GM18868 (cell line): ENCODE measurements at regions not wholly inside any gene's neighbourhood (a gene's known extent, or its start where the extent isn't known, plus 50 kb on each side); places are given as distances from the start of the nearest gene placed in this dataset.

Experiments
- ATAC-seq: cut with Tn5 transposase; IDR thresholded peaks from one replicate; pipeline ENCODE4 v1.9.1; 2021; ENCODE audit warnings: mild to moderate bottlenecking, moderate library complexity; ENCODE audit not compliant: unreplicated experiment

DNA sequence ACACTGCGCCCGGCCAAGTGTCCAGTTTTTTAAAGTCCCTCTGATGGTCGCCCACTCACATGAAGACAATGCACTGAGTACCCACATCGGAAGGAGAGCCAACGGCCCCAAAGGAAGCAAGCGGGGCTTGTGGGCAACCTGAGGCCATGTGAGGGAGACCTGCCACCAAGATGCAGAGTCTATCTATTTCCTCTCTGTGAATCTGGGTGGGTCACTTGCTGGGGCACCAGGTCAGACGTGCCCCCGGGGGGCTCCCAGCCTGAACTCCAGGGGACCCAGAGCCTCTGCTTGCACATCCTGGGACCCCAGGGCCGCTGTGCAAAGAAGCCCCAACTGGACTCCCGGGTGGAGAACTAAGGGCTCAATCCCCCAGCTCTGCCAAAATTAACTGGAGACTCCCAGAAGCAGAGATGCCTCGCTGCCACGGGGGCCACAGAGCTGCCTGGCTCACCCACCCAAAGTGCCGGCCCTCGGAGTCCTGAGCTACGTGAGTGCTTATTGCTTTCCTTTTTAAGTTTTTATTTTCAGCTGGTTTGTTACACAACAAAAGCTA lies 106.4 kb downstream of the BRD1 start:
- ATAC-seq = no peak

DNA sequence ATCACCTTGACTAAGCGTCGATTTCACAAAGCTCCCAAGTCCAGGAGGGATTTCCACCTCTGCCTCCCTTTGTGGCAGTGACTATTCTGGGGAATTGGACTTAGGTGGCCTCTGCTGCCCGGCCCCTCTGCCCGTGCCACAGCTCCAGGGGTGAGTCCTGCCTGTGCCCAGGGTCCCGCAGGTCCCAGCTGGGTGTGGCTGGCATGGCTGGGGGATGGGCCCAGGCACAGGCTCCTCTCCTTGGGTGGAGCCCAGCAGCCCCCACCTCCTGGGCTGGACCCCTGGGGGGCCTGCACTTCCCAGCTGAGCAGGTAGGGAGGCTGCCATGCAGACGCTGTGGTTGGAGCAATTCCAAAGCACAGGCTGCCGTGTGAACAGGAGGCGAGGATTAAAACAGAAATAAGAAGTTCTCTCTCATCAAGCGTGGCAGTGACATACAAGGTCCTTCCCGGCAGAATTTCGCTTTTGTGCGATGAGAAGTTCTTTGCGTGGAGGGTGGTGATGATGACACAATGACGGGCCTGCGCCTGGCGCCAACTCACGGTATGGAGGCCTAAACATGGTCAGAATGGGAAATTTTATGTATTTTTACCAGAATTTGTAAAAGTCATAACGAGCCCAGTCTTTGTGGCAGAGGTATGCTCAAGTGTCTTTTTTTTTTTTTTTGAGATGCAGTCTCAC lies 107.3 kb downstream of the BRD1 start:
- ATAC-seq = no peak

DNA sequence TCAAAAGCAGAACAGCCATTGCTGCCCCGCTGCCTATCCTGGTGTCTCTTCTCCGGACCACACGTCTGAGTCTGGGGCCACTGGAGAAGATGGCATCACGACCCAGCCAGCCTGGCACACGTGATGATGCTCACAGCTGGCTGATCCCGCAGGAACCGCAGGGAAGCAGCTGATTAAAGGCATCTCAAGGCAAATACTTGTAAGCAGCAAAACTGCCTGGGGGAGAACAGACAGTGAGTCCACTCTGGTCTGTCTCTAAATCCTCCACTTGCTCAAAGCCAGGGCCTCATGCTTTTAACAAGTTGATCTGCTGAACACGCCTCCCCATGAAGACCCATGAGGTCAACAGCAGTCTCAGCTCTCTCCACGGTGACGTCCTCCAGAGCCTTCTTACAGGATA lies 108.6 kb downstream of the BRD1 start:
- ATAC-seq = no peak

DNA sequence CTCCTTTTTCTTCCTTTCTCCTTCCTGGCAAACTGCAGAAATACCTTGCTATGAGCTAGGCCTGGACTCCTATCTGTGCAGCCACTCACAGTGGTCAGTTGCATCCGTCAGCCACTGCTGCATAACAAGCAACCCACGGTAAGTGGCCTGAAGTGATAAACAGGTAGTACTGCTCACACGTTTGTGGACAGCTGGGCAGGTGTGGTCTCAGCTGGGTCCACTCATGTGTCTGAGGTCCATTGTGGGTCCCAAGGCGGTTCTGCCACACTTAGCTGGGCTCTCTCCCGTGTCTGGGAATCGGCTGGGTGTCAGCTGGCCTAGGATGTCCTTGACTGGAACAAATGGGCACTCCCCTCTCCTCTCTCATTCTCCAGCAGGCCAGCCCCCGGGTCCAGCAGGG lies 109.3 kb downstream of the BRD1 start:
- no peak for ATAC-seq

DNA sequence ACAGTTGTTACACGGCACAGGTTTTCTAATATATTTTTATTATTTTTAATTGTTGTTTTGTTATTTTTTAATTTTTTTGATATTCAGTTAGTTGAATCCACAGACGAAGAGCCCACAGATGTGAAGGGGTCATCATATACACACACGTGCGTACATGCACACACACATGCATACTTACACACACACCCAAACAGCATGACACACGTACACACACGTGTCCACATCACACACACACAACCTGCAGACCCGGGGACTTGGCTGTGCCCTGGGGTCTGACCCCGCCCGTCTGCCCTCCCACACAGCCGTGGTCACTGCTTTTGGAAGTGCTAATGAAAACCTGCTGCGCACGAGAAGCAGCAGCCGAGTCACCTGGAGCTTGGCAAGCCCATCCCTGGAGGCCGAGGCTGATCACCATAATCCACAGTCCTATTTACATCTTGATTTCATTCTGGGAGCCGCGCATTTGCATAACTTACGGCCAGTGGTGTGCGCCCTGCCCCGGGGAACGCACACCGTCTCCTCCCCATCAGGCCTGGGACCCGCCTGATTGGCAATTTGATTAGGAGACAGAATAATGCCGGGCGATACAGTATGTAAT lies 110.3 kb downstream of the BRD1 start:
- ATAC-seq = no peak

DNA sequence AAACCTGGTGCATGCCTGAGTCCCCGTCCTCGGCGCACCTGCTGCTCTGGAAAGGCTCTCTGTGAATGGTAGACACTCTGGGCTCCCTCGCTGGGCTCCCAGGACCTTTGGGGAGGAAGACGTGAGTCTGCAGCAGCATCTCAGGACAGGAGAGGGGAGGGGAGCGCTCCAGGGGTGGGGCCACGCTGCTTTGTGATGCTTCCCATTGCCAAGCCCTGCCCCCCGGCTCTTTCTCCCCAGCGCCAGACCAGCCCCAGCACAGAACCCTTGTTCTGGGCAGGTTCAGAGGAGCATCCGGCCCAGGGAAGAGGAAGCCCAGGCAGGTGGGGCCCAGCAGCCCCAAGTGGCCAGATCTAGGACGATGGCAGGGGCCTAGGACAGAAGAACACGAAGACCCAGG lies 111.2 kb downstream of the BRD1 start:
- ATAC-seq = no peak

DNA sequence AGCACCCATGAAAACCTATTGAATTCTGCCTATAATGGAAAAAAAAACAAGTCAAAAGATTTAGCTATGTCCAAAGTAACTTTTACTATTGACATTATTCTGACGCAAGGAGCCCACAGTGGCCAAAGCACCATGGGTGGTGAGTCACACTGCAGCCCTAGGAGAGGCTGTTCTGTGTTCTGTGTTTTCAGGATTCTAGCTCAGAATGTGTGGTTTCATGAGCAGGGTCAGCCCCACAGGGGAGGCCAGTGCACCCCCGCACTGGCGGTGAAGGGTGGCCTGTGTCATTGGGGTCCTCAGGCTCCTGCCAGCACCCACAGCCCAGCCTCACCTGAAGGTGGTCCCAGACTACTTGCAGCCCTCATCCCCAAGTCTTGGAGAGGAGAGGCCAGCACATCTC lies 112.2 kb downstream of the BRD1 start:
- ATAC-seq = no peak

DNA sequence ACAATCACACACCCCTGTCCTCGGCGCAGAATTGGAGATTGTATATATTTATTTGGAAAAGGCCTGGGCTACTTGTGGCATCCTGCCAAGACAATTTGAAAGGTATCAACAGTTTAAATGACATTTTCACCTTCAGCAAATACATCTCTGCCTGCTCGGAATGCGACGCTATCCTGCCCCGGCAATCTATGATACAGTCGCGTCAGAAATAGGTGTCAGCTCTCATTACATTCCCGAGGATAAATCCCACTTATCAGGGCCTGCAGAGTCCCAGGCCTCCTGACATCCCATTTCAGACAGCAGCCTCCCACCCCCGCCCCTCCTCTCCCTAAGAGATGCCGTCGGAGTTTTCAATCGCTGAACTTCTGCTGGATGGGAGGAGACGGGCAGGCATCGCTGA lies 114.7 kb downstream of the BRD1 start:
- ATAC-seq = no peak

DNA sequence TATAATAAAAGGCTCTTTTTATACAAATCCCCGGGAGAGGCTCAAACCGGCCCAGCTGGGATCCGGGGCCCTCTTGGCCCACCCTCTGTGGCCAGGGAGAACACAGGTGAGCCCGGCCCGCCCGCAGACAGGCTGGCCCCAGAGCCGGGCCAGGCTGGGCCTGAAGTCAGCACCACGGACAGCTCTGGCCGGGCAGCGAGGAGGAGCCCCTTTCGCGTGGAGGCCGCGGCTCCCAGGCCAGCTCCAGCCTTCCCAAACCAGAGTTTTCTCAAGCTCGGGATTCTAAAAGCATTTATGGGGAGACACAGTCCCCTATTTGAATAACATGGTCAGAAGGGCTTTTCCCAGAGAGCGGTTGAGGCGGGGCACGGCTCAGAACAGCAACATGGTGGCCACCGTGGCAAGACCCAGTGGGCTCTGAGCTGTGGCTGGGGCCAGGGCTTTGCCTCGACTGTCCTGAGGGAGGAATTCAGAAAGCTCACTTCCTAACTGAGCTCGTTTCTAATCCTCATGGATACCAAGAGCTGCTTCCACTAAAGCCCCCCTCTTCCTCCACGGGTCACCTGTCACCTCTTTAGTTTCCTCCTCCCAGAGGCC lies 115.4 kb downstream of the BRD1 start:
- no peak for ATAC-seq

DNA sequence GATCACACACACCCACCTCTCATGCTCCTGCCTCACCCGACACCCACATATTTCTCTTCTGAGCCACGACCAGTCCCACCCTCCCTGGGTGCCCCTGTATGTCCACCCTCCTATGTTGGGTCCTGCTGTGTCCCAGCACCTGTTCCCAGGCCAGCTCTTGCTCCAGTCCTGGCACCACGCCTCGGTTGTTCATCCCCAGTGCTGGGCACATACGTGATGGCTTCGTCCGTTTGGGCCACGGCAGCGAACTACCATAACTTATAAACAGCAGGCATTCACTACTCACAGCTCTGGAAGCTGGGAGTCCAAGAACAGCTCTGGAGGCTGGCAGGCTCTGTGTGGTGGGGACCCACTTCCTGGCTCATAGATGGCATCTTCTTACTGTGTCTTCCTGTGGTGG lies 116.9 kb downstream of the BRD1 start:
- no peak for ATAC-seq

DNA sequence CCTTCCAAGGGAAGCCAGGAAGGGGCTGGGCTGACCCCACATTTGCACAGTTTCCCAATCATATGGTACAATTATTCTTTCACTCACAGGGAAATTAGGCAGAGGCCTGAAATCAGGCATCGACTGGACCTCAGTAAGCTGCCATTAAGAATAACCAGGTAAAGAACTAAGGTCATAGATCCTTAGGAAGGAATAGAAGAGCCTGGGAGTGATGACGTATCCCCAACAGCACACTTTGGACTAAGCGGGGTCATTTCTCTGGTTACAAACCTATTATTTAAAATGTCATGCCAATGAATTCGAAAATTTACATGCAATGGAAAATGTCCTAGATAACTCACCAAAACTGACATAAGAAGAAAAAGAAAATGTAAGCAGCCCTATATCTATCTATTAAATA lies 118.2 kb downstream of the BRD1 start:
- ATAC-seq = no peak

DNA sequence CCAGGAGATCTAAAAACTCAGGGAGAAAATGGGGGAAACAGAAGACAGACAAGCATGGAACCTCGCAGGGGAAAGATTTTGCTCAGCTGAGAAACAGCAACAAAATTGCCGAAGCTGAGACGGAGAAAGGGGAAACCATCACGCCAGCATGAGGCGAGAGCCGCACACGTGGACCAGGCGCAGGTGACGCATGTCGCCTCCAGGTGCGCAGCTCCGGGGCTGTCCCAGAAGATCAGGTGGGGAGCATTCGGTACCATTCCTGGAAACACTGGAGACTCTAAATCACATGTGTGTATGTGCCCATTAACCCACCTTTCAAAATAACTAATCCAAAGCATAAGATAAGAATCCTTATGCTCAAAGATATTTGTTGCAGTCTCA lies 121.7 kb downstream of the BRD1 start:
- no peak for ATAC-seq

DNA sequence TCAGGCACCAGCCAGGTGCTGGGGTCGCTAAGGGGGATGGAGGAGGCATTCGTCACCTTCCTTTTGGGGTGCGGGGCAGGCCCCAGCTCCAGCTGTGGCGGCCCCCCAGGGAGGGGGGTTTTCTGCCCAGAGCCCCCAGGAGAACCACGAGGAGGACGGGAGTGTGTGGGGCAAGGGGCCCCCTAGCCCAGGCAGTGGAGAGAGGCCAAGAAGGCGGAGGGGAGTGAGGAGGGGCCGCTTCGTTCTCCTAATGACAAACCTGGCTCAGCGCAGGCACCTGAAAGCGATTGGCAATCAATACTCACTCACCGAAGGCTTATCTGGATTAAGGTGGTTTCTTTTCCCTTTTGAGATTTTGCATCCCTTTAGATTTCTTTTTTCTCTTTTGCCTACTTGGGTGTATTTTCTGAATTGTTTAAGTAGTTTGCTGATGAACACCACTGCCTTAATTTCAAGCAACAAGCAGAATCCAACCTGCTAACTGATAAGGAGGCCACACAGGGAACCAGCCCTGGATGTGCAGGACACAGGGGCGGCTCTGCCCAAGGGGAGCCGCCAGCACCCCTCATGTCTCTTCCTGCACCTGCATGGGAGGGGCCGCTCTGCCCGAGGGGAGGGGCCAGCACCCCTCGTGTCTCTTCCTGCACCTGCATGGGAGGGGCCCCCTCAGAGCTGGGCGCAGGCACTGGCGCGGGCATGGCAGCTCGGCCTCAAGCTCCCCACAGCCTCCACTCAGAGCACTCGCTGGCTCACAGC lies 122.3 kb downstream of the BRD1 start:
- no peak for ATAC-seq

DNA sequence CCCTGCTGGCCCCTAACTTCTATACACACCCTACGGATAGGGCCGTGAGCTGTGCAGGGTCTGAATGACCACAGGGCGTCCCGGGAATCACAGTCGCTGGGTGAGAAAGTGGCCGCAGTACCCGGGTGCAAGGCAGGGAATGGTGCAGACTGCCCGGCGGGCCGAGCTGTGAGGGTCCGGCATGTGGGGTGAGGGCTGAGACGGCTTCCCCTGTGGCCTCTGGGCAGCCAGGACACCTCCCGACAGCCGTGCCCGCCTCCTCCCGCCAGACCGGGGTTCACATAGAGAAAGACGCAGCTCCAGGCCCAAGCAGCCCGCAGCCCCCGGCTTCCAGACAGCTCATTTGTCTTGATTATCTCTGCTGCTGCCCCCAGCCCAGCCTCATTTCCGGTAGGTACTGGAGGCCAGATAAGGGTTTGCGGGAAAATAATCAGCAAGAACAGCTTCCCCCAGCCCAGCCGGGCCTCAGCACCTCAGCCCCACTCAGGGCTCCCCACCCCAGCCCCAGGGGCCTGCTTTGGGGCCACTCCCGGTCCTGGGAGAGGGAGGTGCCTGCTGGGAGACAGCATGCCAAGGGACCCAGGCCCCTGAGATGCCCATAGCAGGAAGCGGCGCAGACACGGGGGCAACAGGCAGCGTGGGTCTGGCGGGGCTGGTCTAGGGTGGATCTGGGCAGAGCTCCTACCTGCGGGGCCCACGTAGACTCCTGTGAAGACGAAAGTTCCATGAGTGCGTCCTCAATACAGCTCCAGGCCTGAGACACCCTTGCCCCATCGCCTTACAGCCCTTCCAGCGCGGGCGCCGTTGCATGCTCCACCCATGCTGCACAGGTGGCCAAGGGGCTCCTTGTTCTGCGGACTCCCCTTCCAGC lies 123.1 kb downstream of the BRD1 start:
- no peak for ATAC-seq

DNA sequence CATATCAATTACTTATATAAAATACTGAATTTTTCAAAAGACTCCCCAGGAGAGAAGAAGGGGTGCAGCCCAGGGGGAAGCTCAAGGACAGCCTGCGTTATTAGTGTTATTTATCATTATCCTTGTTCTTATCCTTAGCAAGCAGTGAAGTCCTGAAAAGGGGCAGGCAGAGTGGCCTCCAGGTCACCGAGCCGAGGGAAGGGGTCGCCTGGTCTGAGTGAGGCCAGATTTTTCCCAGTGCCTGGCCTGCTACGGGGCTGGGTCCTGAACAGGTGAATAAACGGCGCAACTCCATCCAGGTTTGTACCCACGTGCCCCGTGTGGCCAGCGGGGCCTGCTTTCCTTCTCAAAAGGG lies 123.7 kb downstream of the BRD1 start:
- no peak for ATAC-seq

DNA sequence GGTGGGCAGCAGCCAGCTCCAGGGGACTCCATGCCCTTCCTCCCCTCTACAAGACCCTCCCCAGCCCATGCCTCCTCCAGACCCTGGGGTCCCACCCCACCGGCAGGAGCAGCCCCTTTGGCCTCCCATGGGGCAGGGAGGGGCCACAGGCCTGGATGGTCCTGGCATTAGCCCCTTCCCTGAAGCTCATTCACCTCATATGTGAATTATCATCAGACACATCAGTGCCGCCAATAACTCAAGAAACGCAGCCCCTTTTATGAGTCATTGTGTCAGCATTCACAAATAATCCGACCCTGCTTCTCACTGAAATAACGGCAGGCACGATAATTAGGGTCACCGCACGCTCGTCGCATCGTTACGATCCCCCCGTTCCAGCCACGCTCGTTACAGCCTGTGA lies 124.2 kb downstream of the BRD1 start:
- ATAC-seq = no peak

DNA sequence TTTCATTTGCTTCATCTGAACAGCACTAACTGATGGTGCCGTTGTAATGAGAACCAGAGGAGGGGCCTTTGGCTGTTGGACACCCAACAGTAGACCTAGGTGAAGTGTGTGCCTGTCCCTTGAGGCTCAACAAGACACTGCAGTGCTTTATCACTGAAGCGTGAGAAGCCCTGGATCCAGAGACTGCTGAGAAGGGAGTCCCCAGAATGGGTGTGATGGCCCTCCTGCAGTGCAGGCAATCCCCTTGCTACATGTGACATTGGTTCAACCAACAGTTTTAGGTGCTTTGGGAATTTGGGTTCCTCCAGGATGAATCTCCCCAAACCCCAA lies 125.6 kb downstream of the BRD1 start:
- no peak for ATAC-seq

DNA sequence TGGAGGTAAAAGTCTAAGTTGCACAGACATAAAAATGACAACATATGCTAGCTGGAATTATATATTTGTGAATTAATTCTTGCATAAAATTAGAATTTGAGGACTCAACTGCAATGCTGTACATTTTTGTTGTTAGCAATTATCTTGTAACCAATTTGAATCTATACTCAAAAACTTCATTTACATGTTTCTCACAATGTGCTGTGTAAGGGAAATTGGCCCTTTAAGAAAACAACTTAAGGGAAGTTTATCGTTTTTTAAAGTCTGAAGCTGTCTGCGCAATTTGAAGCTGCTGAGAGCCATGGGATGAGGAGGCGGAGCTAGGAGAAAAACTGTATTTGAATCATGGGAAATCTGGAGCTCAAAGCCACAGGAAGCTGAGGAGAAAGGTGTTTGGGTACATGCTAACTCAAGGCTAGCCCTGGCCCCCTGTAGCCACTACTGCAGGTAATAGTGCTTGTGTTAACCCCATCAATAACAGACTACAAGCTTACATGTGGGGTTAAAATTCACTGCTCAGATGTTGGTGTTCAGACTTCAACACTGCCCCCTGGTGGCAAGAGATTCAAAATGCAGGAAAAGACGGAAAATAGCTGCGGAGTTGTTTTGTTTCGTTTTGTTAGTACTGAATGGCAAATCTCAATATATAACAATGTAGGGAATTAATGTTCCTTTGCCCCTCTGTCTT lies 126.1 kb downstream of the BRD1 start:
- ATAC-seq = no peak

DNA sequence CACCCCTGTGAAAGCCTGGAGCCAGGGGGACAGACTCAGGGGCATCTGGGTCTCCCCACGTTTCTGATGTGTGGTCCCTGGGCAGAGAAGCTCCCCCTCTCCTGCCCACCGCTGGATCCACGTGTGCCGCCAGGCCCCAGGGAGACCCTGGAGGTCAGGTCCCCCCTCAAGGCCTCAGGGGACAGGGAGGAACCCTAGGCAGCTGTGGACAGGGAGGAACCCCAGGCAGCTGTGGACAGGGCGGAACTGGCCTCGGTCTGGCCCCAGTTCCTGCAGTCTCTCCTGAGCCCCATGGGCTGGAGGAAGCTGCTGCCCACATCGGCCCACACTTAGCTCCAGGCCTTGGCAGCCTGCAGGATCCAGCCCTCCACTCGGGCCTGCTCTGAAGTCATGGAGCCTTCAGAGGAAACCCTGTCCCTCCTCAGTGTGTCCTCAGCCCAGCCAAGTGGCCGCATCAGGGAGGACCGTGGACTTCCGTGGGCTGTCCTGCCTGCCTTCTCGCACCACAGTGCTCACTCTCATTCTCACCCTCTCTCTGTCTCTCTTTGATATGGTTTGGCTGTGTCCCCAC lies 127.7 kb downstream of the BRD1 start:
- ATAC-seq = no peak

DNA sequence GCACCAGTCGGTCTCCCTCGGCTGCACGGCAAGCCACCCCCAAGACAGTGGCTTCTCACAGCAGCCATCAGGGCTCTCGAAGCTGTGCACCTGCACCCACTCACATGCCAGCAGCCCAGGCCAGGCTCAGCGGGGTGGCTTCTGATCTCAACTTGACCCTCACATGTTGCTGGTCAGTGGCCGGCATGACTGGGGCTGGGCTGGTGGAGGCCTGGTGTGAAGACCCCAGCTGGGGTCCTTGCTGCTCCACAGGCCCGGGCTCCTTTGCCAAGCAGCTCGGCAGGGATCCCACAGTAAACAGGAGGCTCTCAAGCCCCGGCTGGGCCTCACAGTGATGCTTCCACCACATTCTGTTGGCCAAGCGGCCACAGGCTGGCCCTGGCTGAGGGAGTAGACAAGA lies 128.2 kb downstream of the BRD1 start:
- ATAC-seq = no peak
